ENCODE measurements at regions not wholly inside any gene's neighbourhood (a gene's known extent, or its start where the extent isn't known, plus 50 kb on each side); places are given as distances from the start of the nearest gene placed in this dataset.

GRCh38 chr6:3542032-3542640 is 85.3 kb upstream of the SLC22A23 start:
- ChIA-PET SMC1A (ENCODE audit: uncharacterized antibody, unreplicated experiment) (no interaction called here), CTCF (no interaction called here), POLR2A (no interaction called here), RAD21 (ENCODE audit: unreplicated experiment) (no interaction called here)
- TF ChIP-seq NR2F1 (conservative IDR thresholded peaks at IDR 0.05) (no peak), NFYB (IDR thresholded peaks at IDR 0.05; ENCODE audit: insufficient read depth, low read depth, low read length) (no peak), BMI1 (IDR thresholded peaks at IDR 0.05; ENCODE audit: borderline replicate concordance) (no peak), STAT3 (IDR thresholded peaks at IDR 0.05; ENCODE audit: low read depth, low read length) (no peak), KAT2A (conservative IDR thresholded peaks at IDR 0.05; ENCODE audit: control insufficient read depth, low read depth, low read length) (no peak), CEBPB (IDR thresholded peaks at IDR 0.05; ENCODE audit: borderline replicate concordance in 1 of 2, low read depth in 2 of 2, low read length in 2 of 2) (no peak), TCF12 (IDR thresholded peaks at IDR 0.05; ENCODE audit: low read depth, low read length) (no peak)
- ATAC-seq, result no peak
- H3K9ac ChIP-seq (ENCODE audit: control insufficient read depth, insufficient read depth, low read length), result no peak overlapping the region
- DNase-seq (ENCODE audit: low read depth, low spot score), result no peak
- H2AFZ ChIP-seq (ENCODE audit: control insufficient read depth, low read depth, low read length), result no peak overlapping the region
- BruUV-seq (replicated peaks), result no TSS peak
- peaks cover 5 to 6% of the 10 kb centered on the region in 2 experiments; a peak in 3 of 4 replicates for H3K27me3 ChIP-seq (replicated peaks in 1 of 2; ENCODE audit: control insufficient read depth in 2 of 2, insufficient read depth in 2 of 2, low read length in 1 of 2)
- no peaks in the 10 kb centered on the region for H3K9me3 ChIP-seq (replicated peaks; ENCODE audit: control insufficient read depth, insufficient read depth, low read length)
- no peak overlapping the region for H3K4me3 ChIP-seq
- in situ Hi-C loops (cut with MboI) (no loop called here), intact Hi-C loops (cut with micrococcal nuclease; ENCODE audit: unreplicated experiment) (no loop called here)
- no peaks in the 10 kb centered on the region for H3K79me2 ChIP-seq (ENCODE audit: control insufficient read depth, insufficient read depth, low read length)
- H3K4me1 ChIP-seq (ENCODE audit: control insufficient read depth, insufficient read depth, low read length), result no peaks in the 10 kb centered on the region
- no peak for FAIRE-seq
- H3K36me3 ChIP-seq (ENCODE audit: control insufficient read depth in 2 of 2, insufficient read depth in 2 of 2, low read length in 1 of 2), result no peaks in the 10 kb centered on the region
- no peaks in the 10 kb centered on the region for H4K20me1 ChIP-seq (ENCODE audit: control insufficient read depth, insufficient read depth)
- 48% methylated on average over 6 of the region's 6 CpGs for WGBS (ENCODE audit: insufficient coverage, insufficient replicate concordance, low lambda C conversion rate, missing lambda C conversion rate)
- H3K27ac ChIP-seq (ENCODE audit: control insufficient read depth, insufficient read depth), result no peak overlapping the region
- no peak overlapping the region for H3K4me2 ChIP-seq (ENCODE audit: control insufficient read depth, insufficient read depth)

GRCh38 chr6:3541006-3541585 is 84.2 kb upstream of the SLC22A23 start:
- Histone ChIP-seq H3K79me2 (ENCODE audit: control insufficient read depth, insufficient read depth, low read length) (no peaks in the 10 kb centered on the region), H3K36me3 (ENCODE audit: control insufficient read depth in 2 of 2, insufficient read depth in 2 of 2, low read length in 1 of 2) (no peaks in the 10 kb centered on the region), H3K4me2 (ENCODE audit: control insufficient read depth, insufficient read depth) (no peak overlapping the region), H3K9me3 (replicated peaks; ENCODE audit: control insufficient read depth, insufficient read depth, low read length) (no peaks in the 10 kb centered on the region), H2AFZ (ENCODE audit: control insufficient read depth, low read depth, low read length) (no peak overlapping the region), H3K4me1 (ENCODE audit: control insufficient read depth, insufficient read depth, low read length) (no peaks in the 10 kb centered on the region), H3K27ac (ENCODE audit: control insufficient read depth, insufficient read depth) (no peak overlapping the region), H4K20me1 (ENCODE audit: control insufficient read depth, insufficient read depth) (no peaks in the 10 kb centered on the region), H3K27me3 (replicated peaks in 1 of 2; ENCODE audit: control insufficient read depth in 2 of 2, insufficient read depth in 2 of 2, low read length in 1 of 2) (peaks cover 6% of the 10 kb centered on the region in 2 experiments; a peak in 3 of 4 replicates), H3K9ac (ENCODE audit: control insufficient read depth, insufficient read depth, low read length) (no peak overlapping the region), H3K4me3 (no peak overlapping the region)
- FAIRE-seq (no peak), ATAC-seq (no peak), DNase-seq (ENCODE audit: low read depth, low spot score) (no peak)
- ChIA-PET SMC1A (ENCODE audit: uncharacterized antibody, unreplicated experiment) (no interaction called here), POLR2A (no interaction called here), RAD21 (ENCODE audit: unreplicated experiment) (no interaction called here), CTCF (interaction anchor here (1.0 kb wide), 1 partner anchor 10 kb away, joined by 3 read pairs; no protein-coding TSS in a partner anchor)
- BruUV-seq (replicated peaks), result no TSS peak
- in situ Hi-C loops (cut with MboI), result no loop called here
- intact Hi-C loops (cut with micrococcal nuclease; ENCODE audit: unreplicated experiment), result no loop called here
- 49% methylated on average over 9 of the region's 9 CpGs for WGBS (ENCODE audit: insufficient coverage, insufficient replicate concordance, low lambda C conversion rate, missing lambda C conversion rate)
- TF ChIP-seq MEF2B (IDR thresholded peaks at IDR 0.05; ENCODE audit: partially characterized antibody, poor library complexity, severe bottlenecking) (no peak), JUNB (IDR thresholded peaks at IDR 0.05) (no peak), POLR2AphosphoS5 (IDR thresholded peaks at IDR 0.05; ENCODE audit: low read length) (no peak), REST (IDR thresholded peaks at IDR 0.05; ENCODE audit: low read depth, low read length) (no peak), ZBTB33 (IDR thresholded peaks at IDR 0.05) (no peak), CHD1 (IDR thresholded peaks at IDR 0.05; ENCODE audit: low read depth, low read length) (no peak), BMI1 (IDR thresholded peaks at IDR 0.05; ENCODE audit: borderline replicate concordance) (no peak)

All from GM12878 (cell line).